ENCODE measurements at regions not wholly inside any gene's neighbourhood (a gene's known extent, or its start where the extent isn't known, plus 50 kb on each side); places are given as distances from the start of the nearest gene placed in this dataset.

- no peak for DNase-seq
- Mint-ChIP-seq H3K9me3 (peaks cover 9% of the 10 kb centered on the region), H3K27me3 (ENCODE audit: low read depth) (no peaks in the 10 kb centered on the region)
Measured at GRCh38 chr4:161206528-161207080, 957.2 kb downstream of the FSTL5 start.

GRCh38 chr4:161203865-161204264, 959.9 kb downstream of the FSTL5 start:
- Mint-ChIP-seq H3K4me3 (no peak overlapping the region), H3K27me3 (ENCODE audit: low read depth) (no peaks in the 10 kb centered on the region), H3K4me1 (ENCODE audit: low read depth) (no peaks in the 10 kb centered on the region), H3K36me3 (ENCODE audit: low read depth) (no peaks in the 10 kb centered on the region), H3K9me3 (peaks cover 4% of the 10 kb centered on the region), H3K27ac (no peak overlapping the region)
- CTCF ChIA-PET: no interaction called here
- no peak for DNase-seq
- intact Hi-C loops (cut with micrococcal nuclease): no loop called here

More at GRCh38 chr4:161206528-161207080, 957.2 kb downstream of the FSTL5 start:
- CTCF ChIA-PET: no interaction called here
- Mint-ChIP-seq H3K27ac (no peak overlapping the region), H3K4me3 (no peak overlapping the region), H3K36me3 (ENCODE audit: low read depth) (no peaks in the 10 kb centered on the region), H3K4me1 (ENCODE audit: low read depth) (no peaks in the 10 kb centered on the region)
- intact Hi-C loops (cut with micrococcal nuclease): no loop called here

GRCh38 chr4:161197912-161198311, 965.9 kb downstream of the FSTL5 start:
- CTCF ChIA-PET: no interaction called here
- no peak for DNase-seq
- peaks cover 5% of the 10 kb centered on the region for H3K9me3 Mint-ChIP-seq
- intact Hi-C loops (cut with micrococcal nuclease): no loop called here
- no peak overlapping the region for H3K27ac Mint-ChIP-seq
- no peaks in the 10 kb centered on the region for H3K27me3 Mint-ChIP-seq (ENCODE audit: low read depth)
- no peak overlapping the region for H3K4me3 Mint-ChIP-seq
- peaks cover 1% of the 10 kb centered on the region for H3K36me3 Mint-ChIP-seq (ENCODE audit: low read depth)
- no peaks in the 10 kb centered on the region for H3K4me1 Mint-ChIP-seq (ENCODE audit: low read depth)

- intact Hi-C loops (cut with micrococcal nuclease): no loop called here
- CTCF ChIA-PET: no interaction called here
- Mint-ChIP-seq H3K9me3 (peaks cover 5% of the 10 kb centered on the region), H3K4me1 (ENCODE audit: low read depth) (no peaks in the 10 kb centered on the region), H3K27ac (no peak overlapping the region), H3K27me3 (ENCODE audit: low read depth) (no peaks in the 10 kb centered on the region), H3K36me3 (ENCODE audit: low read depth) (peaks cover 1% of the 10 kb centered on the region), H3K4me3 (no peak overlapping the region)
- DNase-seq: no peak
Measured at GRCh38 chr4:161197474-161197873, 966.3 kb downstream of the FSTL5 start.

GRCh38 chr4:161189286-161190134, 974.3 kb downstream of the FSTL5 start:
- Mint-ChIP-seq H3K4me3 (no peak overlapping the region), H3K27me3 (ENCODE audit: low read depth) (no peaks in the 10 kb centered on the region), H3K27ac (no peak overlapping the region), H3K4me1 (ENCODE audit: low read depth) (no peaks in the 10 kb centered on the region), H3K36me3 (ENCODE audit: low read depth) (no peaks in the 10 kb centered on the region), H3K9me3 (peaks cover 6% of the 10 kb centered on the region)
- CTCF ChIA-PET: no interaction called here
- DNase-seq: no peak
- intact Hi-C loops (cut with micrococcal nuclease): no loop called here

GRCh38 chr4:161188578-161188977, 975.2 kb downstream of the FSTL5 start:
- no peaks in the 10 kb centered on the region for H3K36me3 Mint-ChIP-seq (ENCODE audit: low read depth)
- H3K9me3 Mint-ChIP-seq: peaks cover 6% of the 10 kb centered on the region
- CTCF ChIA-PET: no interaction called here
- H3K4me1 Mint-ChIP-seq (ENCODE audit: low read depth): no peaks in the 10 kb centered on the region
- H3K27ac Mint-ChIP-seq: no peak overlapping the region
- no peak overlapping the region for H3K4me3 Mint-ChIP-seq
- no peak for DNase-seq
- H3K27me3 Mint-ChIP-seq (ENCODE audit: low read depth): no peaks in the 10 kb centered on the region
- intact Hi-C loops (cut with micrococcal nuclease): no loop called here

- Mint-ChIP-seq H3K4me1 (ENCODE audit: low read depth) (no peaks in the 10 kb centered on the region), H3K27me3 (ENCODE audit: low read depth) (no peaks in the 10 kb centered on the region), H3K27ac (no peak overlapping the region), H3K36me3 (ENCODE audit: low read depth) (no peaks in the 10 kb centered on the region), H3K4me3 (no peak overlapping the region), H3K9me3 (peaks cover 6% of the 10 kb centered on the region)
- intact Hi-C loops (cut with micrococcal nuclease): no loop called here
- no peak for DNase-seq
- CTCF ChIA-PET: no interaction called here
Measured at GRCh38 chr4:161187569-161187968, 976.2 kb downstream of the FSTL5 start.

GRCh38 chr4:161186750-161187149, 977.0 kb downstream of the FSTL5 start:
- H3K36me3 Mint-ChIP-seq (ENCODE audit: low read depth): no peaks in the 10 kb centered on the region
- no peaks in the 10 kb centered on the region for H3K27me3 Mint-ChIP-seq (ENCODE audit: low read depth)
- H3K9me3 Mint-ChIP-seq: peaks cover 5% of the 10 kb centered on the region
- no peak overlapping the region for H3K4me3 Mint-ChIP-seq
- CTCF ChIA-PET: no interaction called here
- DNase-seq: no peak
- H3K27ac Mint-ChIP-seq: no peak overlapping the region
- H3K4me1 Mint-ChIP-seq (ENCODE audit: low read depth): no peaks in the 10 kb centered on the region
- intact Hi-C loops (cut with micrococcal nuclease): no loop called here

GRCh38 chr4:161186012-161186411, 977.8 kb downstream of the FSTL5 start:
- no peaks in the 10 kb centered on the region for H3K4me1 Mint-ChIP-seq (ENCODE audit: low read depth)

GRCh38 chr4:161183729-161184128, 980.1 kb downstream of the FSTL5 start:
- CTCF ChIA-PET: no interaction called here
- intact Hi-C loops (cut with micrococcal nuclease): no loop called here
- Mint-ChIP-seq H3K36me3 (ENCODE audit: low read depth) (no peaks in the 10 kb centered on the region), H3K9me3 (peaks cover 3% of the 10 kb centered on the region), H3K27me3 (ENCODE audit: low read depth) (no peaks in the 10 kb centered on the region), H3K4me3 (no peak overlapping the region), H3K27ac (no peak overlapping the region), H3K4me1 (ENCODE audit: low read depth) (no peaks in the 10 kb centered on the region)
- DNase-seq: no peak

More at GRCh38 chr4:161186012-161186411, 977.8 kb downstream of the FSTL5 start:
- CTCF ChIA-PET: no interaction called here
- intact Hi-C loops (cut with micrococcal nuclease): no loop called here
- Mint-ChIP-seq H3K9me3 (peaks cover 4% of the 10 kb centered on the region), H3K4me3 (no peak overlapping the region), H3K27ac (no peak overlapping the region), H3K36me3 (ENCODE audit: low read depth) (no peaks in the 10 kb centered on the region), H3K27me3 (ENCODE audit: low read depth) (no peaks in the 10 kb centered on the region)
- DNase-seq: no peak

- Mint-ChIP-seq H3K9me3 (peaks cover 3% of the 10 kb centered on the region), H3K27ac (no peak overlapping the region), H3K36me3 (ENCODE audit: low read depth) (no peaks in the 10 kb centered on the region), H3K4me1 (ENCODE audit: low read depth) (no peaks in the 10 kb centered on the region), H3K4me3 (no peak overlapping the region), H3K27me3 (ENCODE audit: low read depth) (no peaks in the 10 kb centered on the region)
- intact Hi-C loops (cut with micrococcal nuclease): no loop called here
- no peak for DNase-seq
- CTCF ChIA-PET: no interaction called here
Measured at GRCh38 chr4:161182913-161183312, 980.9 kb downstream of the FSTL5 start.

GRCh38 chr4:161178310-161178709, 985.5 kb downstream of the FSTL5 start:
- Mint-ChIP-seq H3K27me3 (ENCODE audit: low read depth) (no peaks in the 10 kb centered on the region), H3K4me3 (no peak overlapping the region), H3K27ac (no peak overlapping the region), H3K36me3 (ENCODE audit: low read depth) (no peaks in the 10 kb centered on the region), H3K9me3 (no peaks in the 10 kb centered on the region), H3K4me1 (ENCODE audit: low read depth) (no peaks in the 10 kb centered on the region)
- intact Hi-C loops (cut with micrococcal nuclease): no loop called here
- CTCF ChIA-PET: no interaction called here
- no peak for DNase-seq

GRCh38 chr4:161172396-161173026, 991.3 kb downstream of the FSTL5 start:
- Mint-ChIP-seq H3K9me3 (no peaks in the 10 kb centered on the region), H3K27me3 (ENCODE audit: low read depth) (no peaks in the 10 kb centered on the region), H3K27ac (no peak overlapping the region), H3K4me3 (no peak overlapping the region), H3K4me1 (ENCODE audit: low read depth) (no peaks in the 10 kb centered on the region), H3K36me3 (ENCODE audit: low read depth) (no peaks in the 10 kb centered on the region)
- DNase-seq: no peak
- intact Hi-C loops (cut with micrococcal nuclease): no loop called here
- CTCF ChIA-PET: no interaction called here
